ENCODE measurements at regions not wholly inside any gene's neighbourhood (a gene's known extent, or its start where the extent isn't known, plus 50 kb on each side); places are given as distances from the start of the nearest gene placed in this dataset.

DNA sequence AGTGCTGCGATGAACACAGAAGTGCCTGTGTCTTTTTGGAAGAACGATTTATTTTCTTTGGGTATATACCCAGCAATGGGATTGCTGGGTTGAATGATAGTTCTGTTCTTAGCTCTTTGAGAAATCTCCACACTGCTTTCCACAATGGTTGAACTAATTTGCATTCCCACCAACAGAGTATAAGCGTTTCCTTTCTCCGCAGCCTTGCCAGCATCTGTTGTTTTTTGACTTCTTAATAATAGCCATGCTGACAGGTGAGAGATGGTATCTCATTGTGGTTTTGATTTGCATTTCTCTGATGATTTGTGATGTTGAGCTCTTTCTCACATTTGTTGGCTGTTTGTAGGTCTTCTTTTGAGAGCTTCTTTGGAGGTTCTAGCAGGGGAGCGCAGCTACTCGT is 134.6 kb downstream of the TENT4A start:
- TF ChIP-seq, protein P1, sequence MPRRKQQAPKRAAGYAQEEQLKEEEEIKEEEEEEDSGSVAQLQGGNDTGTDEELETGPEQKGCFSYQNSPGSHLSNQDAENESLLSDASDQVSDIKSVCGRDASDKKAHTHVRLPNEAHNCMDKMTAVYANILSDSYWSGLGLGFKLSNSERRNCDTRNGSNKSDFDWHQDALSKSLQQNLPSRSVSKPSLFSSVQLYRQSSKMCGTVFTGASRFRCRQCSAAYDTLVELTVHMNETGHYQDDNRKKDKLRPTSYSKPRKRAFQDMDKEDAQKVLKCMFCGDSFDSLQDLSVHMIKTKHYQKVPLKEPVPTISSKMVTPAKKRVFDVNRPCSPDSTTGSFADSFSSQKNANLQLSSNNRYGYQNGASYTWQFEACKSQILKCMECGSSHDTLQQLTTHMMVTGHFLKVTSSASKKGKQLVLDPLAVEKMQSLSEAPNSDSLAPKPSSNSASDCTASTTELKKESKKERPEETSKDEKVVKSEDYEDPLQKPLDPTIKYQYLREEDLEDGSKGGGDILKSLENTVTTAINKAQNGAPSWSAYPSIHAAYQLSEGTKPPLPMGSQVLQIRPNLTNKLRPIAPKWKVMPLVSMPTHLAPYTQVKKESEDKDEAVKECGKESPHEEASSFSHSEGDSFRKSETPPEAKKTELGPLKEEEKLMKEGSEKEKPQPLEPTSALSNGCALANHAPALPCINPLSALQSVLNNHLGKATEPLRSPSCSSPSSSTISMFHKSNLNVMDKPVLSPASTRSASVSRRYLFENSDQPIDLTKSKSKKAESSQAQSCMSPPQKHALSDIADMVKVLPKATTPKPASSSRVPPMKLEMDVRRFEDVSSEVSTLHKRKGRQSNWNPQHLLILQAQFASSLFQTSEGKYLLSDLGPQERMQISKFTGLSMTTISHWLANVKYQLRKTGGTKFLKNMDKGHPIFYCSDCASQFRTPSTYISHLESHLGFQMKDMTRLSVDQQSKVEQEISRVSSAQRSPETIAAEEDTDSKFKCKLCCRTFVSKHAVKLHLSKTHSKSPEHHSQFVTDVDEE (CRISPR knock-in tag; IDR thresholded peaks at IDR 0.05), result no peak
- TF ChIP-seq ZFP30 (CRISPR knock-in tag; IDR thresholded peaks at IDR 0.05) (no peak), OSR1 (CRISPR knock-in tag; IDR thresholded peaks at IDR 0.05) (no peak), ZFP3 (CRISPR knock-in tag; IDR thresholded peaks at IDR 0.05) (no peak), SNAI2 (CRISPR knock-in tag; IDR thresholded peaks at IDR 0.05) (no peak), CSDC2 (CRISPR knock-in tag; IDR thresholded peaks at IDR 0.05) (no peak), TCF4 (CRISPR knock-in tag; IDR thresholded peaks at IDR 0.05; ENCODE audit: borderline replicate concordance) (no peak), ISL1 (CRISPR knock-in tag; IDR thresholded peaks at IDR 0.05) (no peak)
